ENCODE measurements at regions not wholly inside any gene's neighbourhood (a gene's known extent, or its start where the extent isn't known, plus 50 kb on each side); places are given as distances from the start of the nearest gene placed in this dataset.
"Not testable (repeated sequence)": the region's sequence is repeated elsewhere in the genome, so short reads cannot be mapped to it uniquely, and the experiment has no call there.

DNA sequence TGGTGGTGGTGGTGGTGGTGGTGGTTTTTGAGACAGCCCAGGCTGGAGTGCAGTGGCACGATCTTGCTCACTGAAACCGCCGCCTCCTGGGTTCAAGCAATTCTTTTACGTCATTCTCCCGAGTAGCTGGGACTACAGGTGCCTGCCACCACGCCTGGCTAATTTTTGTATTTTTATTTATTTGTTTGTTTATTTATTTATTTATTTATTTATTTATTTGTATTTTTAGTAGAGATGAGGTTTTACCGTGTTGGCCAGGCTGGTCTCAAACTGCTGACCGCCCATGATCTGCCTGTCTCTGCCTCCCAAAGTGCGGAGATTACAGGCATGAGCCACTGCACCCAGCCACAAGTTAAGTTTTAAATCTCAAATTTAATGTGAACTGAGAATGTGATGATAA, 126.5 kb downstream of the PCDH18 start:
- TF ChIP-seq, protein P1, sequence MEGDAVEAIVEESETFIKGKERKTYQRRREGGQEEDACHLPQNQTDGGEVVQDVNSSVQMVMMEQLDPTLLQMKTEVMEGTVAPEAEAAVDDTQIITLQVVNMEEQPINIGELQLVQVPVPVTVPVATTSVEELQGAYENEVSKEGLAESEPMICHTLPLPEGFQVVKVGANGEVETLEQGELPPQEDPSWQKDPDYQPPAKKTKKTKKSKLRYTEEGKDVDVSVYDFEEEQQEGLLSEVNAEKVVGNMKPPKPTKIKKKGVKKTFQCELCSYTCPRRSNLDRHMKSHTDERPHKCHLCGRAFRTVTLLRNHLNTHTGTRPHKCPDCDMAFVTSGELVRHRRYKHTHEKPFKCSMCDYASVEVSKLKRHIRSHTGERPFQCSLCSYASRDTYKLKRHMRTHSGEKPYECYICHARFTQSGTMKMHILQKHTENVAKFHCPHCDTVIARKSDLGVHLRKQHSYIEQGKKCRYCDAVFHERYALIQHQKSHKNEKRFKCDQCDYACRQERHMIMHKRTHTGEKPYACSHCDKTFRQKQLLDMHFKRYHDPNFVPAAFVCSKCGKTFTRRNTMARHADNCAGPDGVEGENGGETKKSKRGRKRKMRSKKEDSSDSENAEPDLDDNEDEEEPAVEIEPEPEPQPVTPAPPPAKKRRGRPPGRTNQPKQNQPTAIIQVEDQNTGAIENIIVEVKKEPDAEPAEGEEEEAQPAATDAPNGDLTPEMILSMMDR (conservative IDR thresholded peaks at IDR 0.05; ENCODE audit: low read depth, low read length), result not testable (repeated sequence)
- not testable (repeated sequence) for TF ChIP-seq BHLHE40 (IDR thresholded peaks at IDR 0.05; ENCODE audit: low read depth, low read length); POLR2A (IDR thresholded peaks at IDR 0.05; ENCODE audit: low read depth, low read length); MAZ (IDR thresholded peaks at IDR 0.05; ENCODE audit: borderline replicate concordance, low read depth, low read length)

Data from IMR-90 (cell line).